OCI-M1 (cell line): ENCODE measurements at regions not wholly inside any gene's neighbourhood (a gene's known extent, or its start where the extent isn't known, plus 50 kb on each side); places are given as distances from the start of the nearest gene placed in this dataset.

Source experiments
- DNase-seq: peaks from one replicate; lab custom pipeline; 2025; lab: John Stamatoyannopoulos, UW

GRCh38 chr2:5067816-5068215, 624.4 kb upstream of the SOX11 start:
- DNase-seq: no peak

- peak; percentile 81 for DNase-seq
Measured at GRCh38 chr2:5070257-5070656, 621.9 kb upstream of the SOX11 start.

- DNase-seq: peak; percentile 95
Measured at GRCh38 chr2:5074733-5075132, 617.5 kb upstream of the SOX11 start.

GRCh38 chr2:5076599-5076998, 615.6 kb upstream of the SOX11 start:
- DNase-seq: peak; percentile 40

GRCh38 chr2:5077479-5078089, 614.6 kb upstream of the SOX11 start:
- DNase-seq: peak; percentile 27

GRCh38 chr2:5083402-5083801, 608.8 kb upstream of the SOX11 start:
- no peak for DNase-seq

- no peak for DNase-seq
Measured at GRCh38 chr2:5089409-5089808, 602.8 kb upstream of the SOX11 start.

GRCh38 chr2:5093056-5093455, 599.1 kb upstream of the SOX11 start:
- no peak for DNase-seq

- DNase-seq: no peak
Measured at GRCh38 chr2:5093518-5093917, 598.7 kb upstream of the SOX11 start.

GRCh38 chr2:5094192-5094591, 598.0 kb upstream of the SOX11 start:
- DNase-seq: no peak

- no peak for DNase-seq
Measured at GRCh38 chr2:5098286-5098685, 593.9 kb upstream of the SOX11 start.

- DNase-seq: no peak
Measured at GRCh38 chr2:5102823-5103222, 589.4 kb upstream of the SOX11 start.

- peak; percentile 29 for DNase-seq
Measured at GRCh38 chr2:5111581-5111980, 580.6 kb upstream of the SOX11 start.

GRCh38 chr2:5119046-5119445, 573.1 kb upstream of the SOX11 start:
- DNase-seq: no peak

GRCh38 chr2:5121121-5121520, 571.1 kb upstream of the SOX11 start:
- no peak for DNase-seq

- DNase-seq: peak; percentile 6
Measured at GRCh38 chr2:5121642-5122041, 570.5 kb upstream of the SOX11 start.

- DNase-seq: no peak
Measured at GRCh38 chr2:5123582-5124196, 568.5 kb upstream of the SOX11 start.

- DNase-seq: no peak
Measured at GRCh38 chr2:5125017-5125730, 567.0 kb upstream of the SOX11 start.

- DNase-seq: no peak
Measured at GRCh38 chr2:5132281-5132680, 559.9 kb upstream of the SOX11 start.

- no peak for DNase-seq
Measured at GRCh38 chr2:5140347-5140746, 551.8 kb upstream of the SOX11 start.

GRCh38 chr2:5144159-5144558, 548.0 kb upstream of the SOX11 start:
- no peak for DNase-seq

- no peak for DNase-seq
Measured at GRCh38 chr2:5145053-5145452, 547.1 kb upstream of the SOX11 start.

- DNase-seq: no peak
Measured at GRCh38 chr2:5145801-5146200, 546.4 kb upstream of the SOX11 start.
